ENCODE measurements at regions not wholly inside any gene's neighbourhood (a gene's known extent, or its start where the extent isn't known, plus 50 kb on each side); places are given as distances from the start of the nearest gene placed in this dataset.
"Not testable (repeated sequence)": the region's sequence is repeated elsewhere in the genome, so short reads cannot be mapped to it uniquely, and the experiment has no call there.

- H3K9me3 Mint-ChIP-seq (ENCODE audit: insufficient read depth); CTCF ChIA-PET; H3K36me3 Mint-ChIP-seq (ENCODE audit: low read depth); H3K27me3 Mint-ChIP-seq (ENCODE audit: low read depth); POLR2A ChIA-PET; H3K27ac Mint-ChIP-seq; ATAC-seq; H3K4me1 Mint-ChIP-seq (ENCODE audit: low read depth); H3K4me3 Mint-ChIP-seq; DNase-seq: not testable (repeated sequence)
Measured at GRCh38 chr2:89199453-89200246, 508.2 kb downstream of the RPIA start.

- H3K4me3 Mint-ChIP-seq; POLR2A ChIA-PET; ATAC-seq; H3K9me3 Mint-ChIP-seq (ENCODE audit: insufficient read depth); CTCF ChIA-PET; H3K27ac Mint-ChIP-seq; H3K4me1 Mint-ChIP-seq (ENCODE audit: low read depth); DNase-seq; H3K27me3 Mint-ChIP-seq (ENCODE audit: low read depth); H3K36me3 Mint-ChIP-seq (ENCODE audit: low read depth): not testable (repeated sequence)
Measured at GRCh38 chr2:89200247-89200527, 508.7 kb downstream of the RPIA start.

- H3K4me1 Mint-ChIP-seq (ENCODE audit: low read depth); H3K36me3 Mint-ChIP-seq (ENCODE audit: low read depth); H3K4me3 Mint-ChIP-seq; ATAC-seq; POLR2A ChIA-PET; H3K27ac Mint-ChIP-seq; DNase-seq; H3K27me3 Mint-ChIP-seq (ENCODE audit: low read depth); CTCF ChIA-PET; H3K9me3 Mint-ChIP-seq (ENCODE audit: insufficient read depth): not testable (repeated sequence)
Measured at GRCh38 chr2:89202518-89202917, 511.0 kb downstream of the RPIA start.

- H3K27ac Mint-ChIP-seq; H3K4me3 Mint-ChIP-seq; CTCF ChIA-PET; POLR2A ChIA-PET; H3K4me1 Mint-ChIP-seq (ENCODE audit: low read depth); H3K9me3 Mint-ChIP-seq (ENCODE audit: insufficient read depth); H3K27me3 Mint-ChIP-seq (ENCODE audit: low read depth); H3K36me3 Mint-ChIP-seq (ENCODE audit: low read depth); ATAC-seq: not testable (repeated sequence)
- DNase-seq: peak; percentile 39
Measured at GRCh38 chr2:89205153-89205552, 513.7 kb downstream of the RPIA start.

- POLR2A ChIA-PET; H3K36me3 Mint-ChIP-seq (ENCODE audit: low read depth); H3K4me3 Mint-ChIP-seq; CTCF ChIA-PET; H3K9me3 Mint-ChIP-seq (ENCODE audit: insufficient read depth); ATAC-seq; DNase-seq; H3K27ac Mint-ChIP-seq; H3K4me1 Mint-ChIP-seq (ENCODE audit: low read depth); H3K27me3 Mint-ChIP-seq (ENCODE audit: low read depth): not testable (repeated sequence)
Measured at GRCh38 chr2:89208144-89208932, 516.9 kb downstream of the RPIA start.

- POLR2A ChIA-PET; H3K27ac Mint-ChIP-seq; ATAC-seq; H3K36me3 Mint-ChIP-seq (ENCODE audit: low read depth); H3K4me1 Mint-ChIP-seq (ENCODE audit: low read depth); H3K9me3 Mint-ChIP-seq (ENCODE audit: insufficient read depth); CTCF ChIA-PET; H3K27me3 Mint-ChIP-seq (ENCODE audit: low read depth); H3K4me3 Mint-ChIP-seq: not testable (repeated sequence)
- peak; percentile 21 for DNase-seq
Measured at GRCh38 chr2:89213151-89213550, 521.7 kb downstream of the RPIA start.

- CTCF ChIA-PET; POLR2A ChIA-PET; H3K4me3 Mint-ChIP-seq; H3K9me3 Mint-ChIP-seq (ENCODE audit: insufficient read depth); H3K27me3 Mint-ChIP-seq (ENCODE audit: low read depth); H3K4me1 Mint-ChIP-seq (ENCODE audit: low read depth); ATAC-seq; H3K27ac Mint-ChIP-seq; H3K36me3 Mint-ChIP-seq (ENCODE audit: low read depth); DNase-seq: not testable (repeated sequence)
Measured at GRCh38 chr2:89213811-89214210, 522.3 kb downstream of the RPIA start.

- H3K9me3 Mint-ChIP-seq (ENCODE audit: insufficient read depth); POLR2A ChIA-PET; DNase-seq; CTCF ChIA-PET; H3K36me3 Mint-ChIP-seq (ENCODE audit: low read depth); H3K4me1 Mint-ChIP-seq (ENCODE audit: low read depth); ATAC-seq; H3K4me3 Mint-ChIP-seq; H3K27ac Mint-ChIP-seq; H3K27me3 Mint-ChIP-seq (ENCODE audit: low read depth): not testable (repeated sequence)
Measured at GRCh38 chr2:89221474-89221873, 530.0 kb downstream of the RPIA start.

GRCh38 chr2:89222063-89222732, 530.7 kb downstream of the RPIA start:
- H3K4me1 Mint-ChIP-seq (ENCODE audit: low read depth); DNase-seq; H3K9me3 Mint-ChIP-seq (ENCODE audit: insufficient read depth); POLR2A ChIA-PET; ATAC-seq; H3K36me3 Mint-ChIP-seq (ENCODE audit: low read depth); CTCF ChIA-PET; H3K4me3 Mint-ChIP-seq; H3K27me3 Mint-ChIP-seq (ENCODE audit: low read depth); H3K27ac Mint-ChIP-seq: not testable (repeated sequence)

- DNase-seq; ATAC-seq; CTCF ChIA-PET; H3K27me3 Mint-ChIP-seq (ENCODE audit: low read depth); H3K27ac Mint-ChIP-seq; H3K36me3 Mint-ChIP-seq (ENCODE audit: low read depth); H3K9me3 Mint-ChIP-seq (ENCODE audit: insufficient read depth); H3K4me3 Mint-ChIP-seq; POLR2A ChIA-PET; H3K4me1 Mint-ChIP-seq (ENCODE audit: low read depth): not testable (repeated sequence)
Measured at GRCh38 chr2:89224803-89225202, 533.3 kb downstream of the RPIA start.

- H3K4me1 Mint-ChIP-seq (ENCODE audit: low read depth); H3K9me3 Mint-ChIP-seq (ENCODE audit: insufficient read depth); ATAC-seq; H3K27me3 Mint-ChIP-seq (ENCODE audit: low read depth); POLR2A ChIA-PET; DNase-seq; H3K4me3 Mint-ChIP-seq; H3K36me3 Mint-ChIP-seq (ENCODE audit: low read depth); CTCF ChIA-PET; H3K27ac Mint-ChIP-seq: not testable (repeated sequence)
Measured at GRCh38 chr2:89229979-89230378, 538.5 kb downstream of the RPIA start.

GRCh38 chr2:89231241-89231640, 539.8 kb downstream of the RPIA start:
- H3K36me3 Mint-ChIP-seq (ENCODE audit: low read depth); H3K27me3 Mint-ChIP-seq (ENCODE audit: low read depth); ATAC-seq; H3K4me3 Mint-ChIP-seq; CTCF ChIA-PET; H3K9me3 Mint-ChIP-seq (ENCODE audit: insufficient read depth); DNase-seq; H3K4me1 Mint-ChIP-seq (ENCODE audit: low read depth); POLR2A ChIA-PET; H3K27ac Mint-ChIP-seq: not testable (repeated sequence)
